ENCODE measurements at regions not wholly inside any gene's neighbourhood (a gene's known extent, or its start where the extent isn't known, plus 50 kb on each side); places are given as distances from the start of the nearest gene placed in this dataset.

GRCh38 chr6:55100686-55101085 is 73.6 kb upstream of the HCRTR2 start:
- TF ChIP-seq CTCF (IDR thresholded peaks at IDR 0.05) (no peak), POLR2A (IDR thresholded peaks at IDR 0.05) (no peak)
